ENCODE measurements at regions not wholly inside any gene's neighbourhood (a gene's known extent, or its start where the extent isn't known, plus 50 kb on each side); places are given as distances from the start of the nearest gene placed in this dataset.

GRCh38 chr15:91678003-91678402, 175.5 kb upstream of the SLCO3A1 start:
- DNase-seq (ENCODE audit: low read depth) = no peak

GRCh38 chr15:91679447-91679846, 174.1 kb upstream of the SLCO3A1 start:
- DNase-seq (ENCODE audit: low read depth) = no peak

GRCh38 chr15:91685436-91685835, 168.1 kb upstream of the SLCO3A1 start:
- no peak for DNase-seq (ENCODE audit: low read depth)

- no peak for DNase-seq (ENCODE audit: low read depth)
Observed at GRCh38 chr15:91688811-91689210, 164.7 kb upstream of the SLCO3A1 start.

- no peak for DNase-seq (ENCODE audit: low read depth)
Observed at GRCh38 chr15:91689377-91689776, 164.1 kb upstream of the SLCO3A1 start.

- no peak for DNase-seq (ENCODE audit: low read depth)
Observed at GRCh38 chr15:91692596-91692995, 160.9 kb upstream of the SLCO3A1 start.

- DNase-seq (ENCODE audit: low read depth) = no peak
Observed at GRCh38 chr15:91694131-91694830, 159.2 kb upstream of the SLCO3A1 start.

- DNase-seq (ENCODE audit: low read depth) = no peak
Observed at GRCh38 chr15:91694831-91695210, 158.7 kb upstream of the SLCO3A1 start.

- DNase-seq (ENCODE audit: low read depth) = no peak
Observed at GRCh38 chr15:91695799-91696198, 157.7 kb upstream of the SLCO3A1 start.

- no peak for DNase-seq (ENCODE audit: low read depth)
Observed at GRCh38 chr15:91696981-91697380, 156.5 kb upstream of the SLCO3A1 start.

- no peak for DNase-seq (ENCODE audit: low read depth)
Observed at GRCh38 chr15:91698241-91698640, 155.3 kb upstream of the SLCO3A1 start.

- no peak for DNase-seq (ENCODE audit: low read depth)
Observed at GRCh38 chr15:91699741-91700140, 153.8 kb upstream of the SLCO3A1 start.

GRCh38 chr15:91703274-91703673, 150.2 kb upstream of the SLCO3A1 start:
- no peak for DNase-seq (ENCODE audit: low read depth)

- no peak for DNase-seq (ENCODE audit: low read depth)
Observed at GRCh38 chr15:91704343-91704742, 149.2 kb upstream of the SLCO3A1 start.

GRCh38 chr15:91706322-91707032, 147.0 kb upstream of the SLCO3A1 start:
- DNase-seq (ENCODE audit: low read depth) = peak; percentile 74

- no peak for DNase-seq (ENCODE audit: low read depth)
Observed at GRCh38 chr15:91710080-91710698, 143.3 kb upstream of the SLCO3A1 start.

- DNase-seq (ENCODE audit: low read depth) = no peak
Observed at GRCh38 chr15:91711384-91712033, 142.0 kb upstream of the SLCO3A1 start.

GRCh38 chr15:91712286-91712685, 141.2 kb upstream of the SLCO3A1 start:
- DNase-seq (ENCODE audit: low read depth) = no peak

- DNase-seq (ENCODE audit: low read depth) = no peak
Observed at GRCh38 chr15:91716536-91716935, 137.0 kb upstream of the SLCO3A1 start.

- DNase-seq (ENCODE audit: low read depth) = no peak
Observed at GRCh38 chr15:91717811-91718210, 135.7 kb upstream of the SLCO3A1 start.

- no peak for DNase-seq (ENCODE audit: low read depth)
Observed at GRCh38 chr15:91723959-91724358, 129.5 kb upstream of the SLCO3A1 start.

GRCh38 chr15:91733661-91734060, 119.8 kb upstream of the SLCO3A1 start:
- no peak for DNase-seq (ENCODE audit: low read depth)

Data from stimulated activated CD8-positive, alpha-beta memory T cell treated with anti-CD3 and anti-CD28 coated beads, Interleukin-12 subunit alpha, Interleukin-12 subunit beta, amount 100 ng/mL, for 1 hour (primary cell).